GM12878 (cell line): ENCODE measurements at regions not wholly inside any gene's neighbourhood (a gene's known extent, or its start where the extent isn't known, plus 50 kb on each side); places are given as distances from the start of the nearest gene placed in this dataset.

Source experiments
- BACH1 ChIP-seq: fragments of 450-650 bp; IDR thresholded peaks from 2 replicates; pipeline ENCODE4 v1.6.1; 2017; ENCODE audit warnings: mild to moderate bottlenecking, borderline replicate concordance
- CUX1 ChIP-seq: IDR thresholded peaks from 2 replicates; pipeline ENCODE4 v1.6.1; 2012; ENCODE audit warnings: improper control_type of control experiment, low read depth, low read length; ENCODE audit not compliant: insufficient replicate concordance
- EED ChIP-seq: sonication (generic); IDR thresholded peaks from 2 replicates; pipeline ENCODE4 v1.6.1; 2016; ENCODE audit warnings: antibody characterized with exemption, low read depth
- MYC ChIP-seq: IDR thresholded peaks from 2 replicates; pipeline ENCODE4 v1.6.1; 2011; ENCODE audit warnings: mild to moderate bottlenecking, low read length, moderate library complexity, inconsistent platforms; ENCODE audit not compliant: insufficient read depth, insufficient replicate concordance, insufficient read length, severe bottlenecking
- PAX5 ChIP-seq: IDR thresholded peaks from 2 replicates; pipeline ENCODE4 v1.6.1; 2011; ENCODE audit warnings: low read depth, low read length, borderline replicate concordance
- PML ChIP-seq: IDR thresholded peaks from 2 replicates; pipeline ENCODE4 v1.6.1; 2012; ENCODE audit warnings: low read length, inconsistent platforms
- POLR2AphosphoS2 ChIP-seq: IDR thresholded peaks from 2 replicates; pipeline ENCODE4 v1.6.1; 2011; ENCODE audit warnings: low read depth, mild to moderate bottlenecking, low read length, improper control_type of control experiment, moderate library complexity
- PRDM15 ChIP-seq: fragments of 450-650 bp; formaldehyde crosslinking; IDR thresholded peaks from 2 replicates; pipeline ENCODE4 v1.4.0; 2020; ENCODE audit warnings: mild to moderate bottlenecking, moderate library complexity
- YBX1 ChIP-seq: fragments of 450-650 bp; IDR thresholded peaks from 2 replicates; pipeline ENCODE4 v1.6.1; 2016; ENCODE audit warnings: antibody characterized with exemption

DNA sequence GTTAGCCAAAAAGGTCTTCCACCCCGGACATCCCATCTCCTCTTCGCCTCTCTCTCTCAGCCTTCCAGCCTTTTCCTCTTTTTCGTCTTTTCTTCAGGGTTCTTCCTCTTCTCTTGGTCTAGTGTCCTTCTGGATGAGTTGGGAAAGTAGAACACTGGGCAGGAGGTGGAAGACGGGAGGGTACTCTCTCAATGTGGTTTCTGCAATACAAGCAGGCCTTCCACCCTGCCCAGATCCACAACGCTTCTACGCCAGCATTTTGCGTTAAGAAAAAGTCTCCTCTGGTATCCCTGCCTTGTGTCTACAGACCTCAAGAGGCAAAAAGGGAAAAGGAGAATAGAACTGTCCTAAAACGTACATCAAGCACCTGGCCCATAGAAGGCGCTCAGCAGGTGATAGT is 587.8 kb downstream of the BNC2 start (continued):
- TF ChIP-seq CUX1 (no peak), PML (no peak), YBX1 (no peak), POLR2AphosphoS2 (no peak), BACH1 (no peak), MYC (no peak), PRDM15 (no peak), EED (no peak), PAX5 (no peak)
- TF ChIP-seq, all 136 proteins: peak for 0
